ENCODE measurements at regions not wholly inside any gene's neighbourhood (a gene's known extent, or its start where the extent isn't known, plus 50 kb on each side); places are given as distances from the start of the nearest gene placed in this dataset.

DNA sequence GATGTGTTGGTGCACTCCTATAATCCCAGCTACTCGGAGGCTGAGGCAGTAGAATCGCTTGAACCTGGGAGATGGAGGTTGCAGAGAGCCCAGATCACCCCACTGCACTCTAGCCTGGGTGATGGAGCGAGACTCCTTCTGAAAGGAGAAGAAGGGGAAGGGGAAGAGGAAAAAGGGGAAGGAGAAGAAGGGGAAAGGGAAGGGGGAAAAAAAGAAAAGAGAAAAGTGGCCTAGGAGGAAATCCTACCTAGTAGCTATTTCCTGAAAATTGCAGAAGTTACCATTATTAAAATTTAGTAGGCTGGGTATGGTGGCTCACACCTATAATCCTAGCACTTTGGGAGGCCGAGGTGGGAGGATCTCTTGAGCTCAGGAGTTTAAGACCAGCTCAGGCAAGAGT, 67.4 kb downstream of the ARRDC3 start:
- no peak overlapping the region for H2BK120ac ChIP-seq (ENCODE audit: low read depth, low read length)
- H3K4me3 ChIP-seq (ENCODE audit: low read length in 2 of 2) = no peak overlapping the region
- no peak overlapping the region for H2BK15ac ChIP-seq (ENCODE audit: low read length)
- H3K27me3 ChIP-seq (ENCODE audit: control insufficient read depth in 3 of 3, insufficient read depth in 3 of 3, low read depth in 1 of 3, low read length in 3 of 3) = no peaks in the 10 kb centered on the region
- no peak overlapping the region for H3K4me2 ChIP-seq (ENCODE audit: insufficient read depth, low read length, poor library complexity, severe bottlenecking)
- H3K9ac ChIP-seq (ENCODE audit: low read depth, low read length, poor library complexity) = no peak overlapping the region
- no peak for DNase-seq (ENCODE audit: low spot score)
- H2BK12ac ChIP-seq (ENCODE audit: low read length) = no peak overlapping the region
- no CpG with 5 or more reads among the region's 4 CpGs for WGBS, 2 donors (ENCODE audit: extremely low coverage in 2 of 2, insufficient read length in 2 of 2, insufficient replicate concordance in 1 of 2)
- peaks cover 4 to 17% of the 10 kb centered on the region in 2 donors for H3K4me1 ChIP-seq (ENCODE audit: control insufficient read depth in 2 of 2, insufficient read depth in 1 of 2, low read depth in 1 of 2, low read length in 2 of 2)
- H2AK5ac ChIP-seq (ENCODE audit: low read depth, low read length) = no peak overlapping the region
- H3K23ac ChIP-seq (ENCODE audit: low read depth, low read length, poor library complexity) = no peak overlapping the region
- H4K8ac ChIP-seq (ENCODE audit: low read depth, low read length) = no peak overlapping the region
- H3K18ac ChIP-seq (ENCODE audit: low read length) = no peak overlapping the region
- no peak overlapping the region for H2BK5ac ChIP-seq (ENCODE audit: low read length)
- H2AFZ ChIP-seq (ENCODE audit: low read length) = no peak overlapping the region
- H3K79me1 ChIP-seq (ENCODE audit: low read depth, low read length) = no peaks in the 10 kb centered on the region
- no peak overlapping the region for H3K27ac ChIP-seq (replicated peaks; ENCODE audit: low read length)
- H3K4ac ChIP-seq (ENCODE audit: low read length) = no peak overlapping the region
- no peaks in the 10 kb centered on the region for H3K9me3 ChIP-seq (replicated peaks in 1 of 2; ENCODE audit: control insufficient read depth in 2 of 2, insufficient read depth in 1 of 2, low read depth in 1 of 2, low read length in 2 of 2)
- H3K14ac ChIP-seq (ENCODE audit: low read length) = no peak overlapping the region
- H3K36me3 ChIP-seq (replicated peaks in 1 of 2; ENCODE audit: control insufficient read depth in 2 of 2, insufficient read depth in 2 of 2, low read length in 2 of 2) = no peaks in the 10 kb centered on the region
- no peak overlapping the region for H4K91ac ChIP-seq (ENCODE audit: low read depth, low read length, poor library complexity)

DNA sequence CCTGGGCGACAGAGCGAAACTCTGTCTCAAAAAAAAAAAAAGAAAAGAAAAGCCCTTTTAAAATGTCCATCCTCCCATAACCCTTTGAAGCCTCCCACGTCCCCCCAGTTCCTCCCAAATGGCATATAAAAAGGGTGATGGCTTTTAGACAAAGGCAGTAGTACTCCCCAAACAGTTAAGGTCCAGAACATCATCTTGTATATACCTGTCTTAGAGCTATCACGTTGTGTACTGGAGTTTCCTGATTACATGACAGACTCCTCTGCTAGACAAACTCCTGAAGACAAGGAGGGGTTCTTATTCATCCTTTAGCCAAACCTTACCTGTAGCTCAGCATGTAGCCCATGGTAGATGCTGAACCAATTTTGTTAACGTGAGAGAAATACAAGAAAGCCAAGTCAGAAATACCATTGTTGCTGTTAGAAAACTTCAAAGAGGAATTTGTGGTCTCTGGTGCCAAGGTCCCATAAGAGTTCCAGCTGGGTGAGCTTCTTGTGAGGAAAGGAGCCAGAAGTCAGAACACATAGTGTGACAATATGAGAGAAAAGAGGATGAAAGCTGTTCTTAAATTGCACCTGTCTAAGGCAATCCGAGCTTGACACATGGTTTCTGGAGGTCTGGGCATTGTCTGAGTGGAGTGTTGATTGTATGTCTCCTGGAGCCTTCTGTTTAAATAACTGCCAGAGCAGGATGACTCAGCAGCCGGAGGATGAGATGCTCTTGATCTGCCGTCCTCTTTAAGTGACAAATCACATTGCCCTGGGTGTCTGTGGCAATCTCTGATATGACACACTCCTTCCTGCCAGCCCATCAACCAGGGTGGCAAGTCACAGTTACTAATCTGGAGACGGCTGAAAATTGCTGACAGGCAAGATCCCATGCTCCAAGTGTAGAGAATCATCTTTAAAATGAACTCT, 69.1 kb downstream of the ARRDC3 start:
- no peaks in the 10 kb centered on the region for H3K9me3 ChIP-seq (replicated peaks in 1 of 2; ENCODE audit: control insufficient read depth in 2 of 2, insufficient read depth in 1 of 2, low read depth in 1 of 2, low read length in 2 of 2)
- DNase-seq (ENCODE audit: low spot score) = no peak
- no peak overlapping the region for H3K14ac ChIP-seq (ENCODE audit: low read length)
- H3K36me3 ChIP-seq (replicated peaks in 1 of 2; ENCODE audit: control insufficient read depth in 2 of 2, insufficient read depth in 2 of 2, low read length in 2 of 2) = no peaks in the 10 kb centered on the region
- H2AFZ ChIP-seq (ENCODE audit: low read length) = no peak overlapping the region
- H3K18ac ChIP-seq (ENCODE audit: low read length) = no peak overlapping the region
- H3K27ac ChIP-seq (replicated peaks; ENCODE audit: low read length) = no peak overlapping the region
- no peak overlapping the region for H2BK15ac ChIP-seq (ENCODE audit: low read length)
- no peak overlapping the region for H2BK120ac ChIP-seq (ENCODE audit: low read depth, low read length)
- H3K9ac ChIP-seq (ENCODE audit: low read depth, low read length, poor library complexity) = no peak overlapping the region
- H3K4ac ChIP-seq (ENCODE audit: low read length) = no peak overlapping the region
- no CpG with 5 or more reads among the region's 9 CpGs for WGBS, 2 donors (ENCODE audit: extremely low coverage in 2 of 2, insufficient read length in 2 of 2, insufficient replicate concordance in 1 of 2)
- H3K27me3 ChIP-seq (ENCODE audit: control insufficient read depth in 3 of 3, insufficient read depth in 3 of 3, low read depth in 1 of 3, low read length in 3 of 3) = no peaks in the 10 kb centered on the region
- no peak overlapping the region for H4K8ac ChIP-seq (ENCODE audit: low read depth, low read length)
- no peak overlapping the region for H3K4me3 ChIP-seq (ENCODE audit: low read length in 2 of 2)
- H3K23ac ChIP-seq (ENCODE audit: low read depth, low read length, poor library complexity) = no peak overlapping the region
- no peak overlapping the region for H2AK5ac ChIP-seq (ENCODE audit: low read depth, low read length)
- H2BK12ac ChIP-seq (ENCODE audit: low read length) = no peak overlapping the region
- no peak overlapping the region for H4K91ac ChIP-seq (ENCODE audit: low read depth, low read length, poor library complexity)
- H2BK5ac ChIP-seq (ENCODE audit: low read length) = no peak overlapping the region
- H3K4me1 ChIP-seq (ENCODE audit: control insufficient read depth in 2 of 2, insufficient read depth in 1 of 2, low read depth in 1 of 2, low read length in 2 of 2) = peaks cover 4 to 17% of the 10 kb centered on the region in 2 donors
- no peaks in the 10 kb centered on the region for H3K79me1 ChIP-seq (ENCODE audit: low read depth, low read length)
- H3K4me2 ChIP-seq (ENCODE audit: insufficient read depth, low read length, poor library complexity, severe bottlenecking) = no peak overlapping the region

DNA sequence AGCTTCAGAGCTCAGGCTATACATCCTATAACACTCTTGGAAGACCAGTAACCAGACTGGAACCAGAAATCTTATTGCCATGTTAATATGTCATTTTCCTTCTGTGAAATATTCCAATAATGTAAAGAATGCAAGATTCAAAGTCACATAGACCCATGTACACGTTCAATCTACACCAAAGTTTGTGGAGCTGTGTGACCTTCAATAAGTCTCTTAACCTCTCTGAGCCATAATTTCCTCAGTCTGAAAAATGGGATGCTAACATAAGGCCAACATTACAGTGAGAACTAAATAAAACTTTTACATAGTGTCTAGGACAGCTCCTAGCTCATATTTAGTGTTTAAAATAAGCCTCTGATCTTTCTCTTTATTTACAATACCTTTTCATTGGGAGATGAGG, 70.4 kb downstream of the ARRDC3 start:
- no peaks in the 10 kb centered on the region for H3K36me3 ChIP-seq (replicated peaks in 1 of 2; ENCODE audit: control insufficient read depth in 2 of 2, insufficient read depth in 2 of 2, low read length in 2 of 2)
- no peak overlapping the region for H3K4me2 ChIP-seq (ENCODE audit: insufficient read depth, low read length, poor library complexity, severe bottlenecking)
- no peak overlapping the region for H2BK15ac ChIP-seq (ENCODE audit: low read length)
- H3K18ac ChIP-seq (ENCODE audit: low read length) = no peak overlapping the region
- no peak for DNase-seq (ENCODE audit: low spot score)
- H2AK5ac ChIP-seq (ENCODE audit: low read depth, low read length) = no peak overlapping the region
- WGBS, 2 donors (ENCODE audit: extremely low coverage in 2 of 2, insufficient read length in 2 of 2, insufficient replicate concordance in 1 of 2) = no CpG with 5 or more reads among the region's 1 CpG
- H2AFZ ChIP-seq (ENCODE audit: low read length) = no peak overlapping the region
- H3K14ac ChIP-seq (ENCODE audit: low read length) = no peak overlapping the region
- no peak overlapping the region for H3K23ac ChIP-seq (ENCODE audit: low read depth, low read length, poor library complexity)
- H3K79me1 ChIP-seq (ENCODE audit: low read depth, low read length) = no peaks in the 10 kb centered on the region
- no peak overlapping the region for H2BK12ac ChIP-seq (ENCODE audit: low read length)
- H3K9ac ChIP-seq (ENCODE audit: low read depth, low read length, poor library complexity) = no peak overlapping the region
- H3K4me3 ChIP-seq (ENCODE audit: low read length in 2 of 2) = no peak overlapping the region
- H3K27me3 ChIP-seq (ENCODE audit: control insufficient read depth in 3 of 3, insufficient read depth in 3 of 3, low read depth in 1 of 3, low read length in 3 of 3) = no peaks in the 10 kb centered on the region
- no peak overlapping the region for H3K27ac ChIP-seq (replicated peaks; ENCODE audit: low read length)
- H2BK5ac ChIP-seq (ENCODE audit: low read length) = no peak overlapping the region
- H2BK120ac ChIP-seq (ENCODE audit: low read depth, low read length) = no peak overlapping the region
- no peak overlapping the region for H4K8ac ChIP-seq (ENCODE audit: low read depth, low read length)
- H3K4me1 ChIP-seq (ENCODE audit: control insufficient read depth in 2 of 2, insufficient read depth in 1 of 2, low read depth in 1 of 2, low read length in 2 of 2) = peaks cover 4 to 17% of the 10 kb centered on the region in 2 donors
- no peaks in the 10 kb centered on the region for H3K9me3 ChIP-seq (replicated peaks in 1 of 2; ENCODE audit: control insufficient read depth in 2 of 2, insufficient read depth in 1 of 2, low read depth in 1 of 2, low read length in 2 of 2)
- no peak overlapping the region for H4K91ac ChIP-seq (ENCODE audit: low read depth, low read length, poor library complexity)
- H3K4ac ChIP-seq (ENCODE audit: low read length) = no peak overlapping the region

DNA sequence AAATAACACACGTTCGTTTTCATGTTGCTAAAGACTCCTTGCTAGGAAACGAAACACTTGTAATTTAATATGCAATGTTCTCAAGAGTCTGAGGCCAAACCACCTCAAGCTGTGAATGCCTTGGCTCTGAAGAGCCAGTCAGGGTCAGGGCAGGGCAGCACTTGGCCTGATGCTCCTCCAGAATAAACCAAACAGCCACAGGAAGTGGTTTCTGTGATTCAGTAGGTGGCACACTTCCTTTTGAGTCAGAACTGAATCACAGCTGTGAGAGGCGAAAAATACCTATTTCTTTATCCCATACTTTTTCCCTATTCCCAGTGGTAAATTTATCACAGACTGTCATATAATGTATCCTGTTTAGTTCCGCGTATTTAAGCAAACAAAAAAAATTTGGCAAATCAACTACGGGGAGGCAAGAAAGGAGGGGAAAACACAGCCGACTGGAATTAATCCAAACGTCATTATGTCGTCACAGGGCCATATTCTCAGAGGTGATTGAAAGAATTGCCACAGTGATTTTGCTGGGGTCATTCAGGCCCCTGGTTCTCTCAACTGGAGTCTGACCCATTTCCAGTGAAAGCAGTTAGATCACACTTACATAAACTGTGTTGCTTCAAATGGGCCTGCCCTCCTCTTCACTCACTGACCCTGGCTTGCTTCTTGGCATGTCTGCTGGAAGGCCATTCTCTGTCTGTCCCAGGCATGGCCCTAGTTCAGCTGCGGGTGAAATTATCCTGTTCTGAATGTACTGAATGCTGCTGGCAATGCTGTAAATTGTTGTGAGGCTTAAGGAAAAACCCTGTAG, 71.2 kb downstream of the ARRDC3 start:
- Histone ChIP-seq H3K4me3 (ENCODE audit: low read length in 2 of 2) (peak overlapping the region in 1 of 2 donors; percentile 5), H2BK5ac (ENCODE audit: low read length) (no peak overlapping the region), H2BK120ac (ENCODE audit: low read depth, low read length) (no peak overlapping the region), H3K14ac (ENCODE audit: low read length) (no peak overlapping the region), H3K27ac (replicated peaks; ENCODE audit: low read length) (no peak overlapping the region), H4K8ac (ENCODE audit: low read depth, low read length) (no peak overlapping the region), H2BK12ac (ENCODE audit: low read length) (no peak overlapping the region), H3K4me1 (ENCODE audit: control insufficient read depth in 2 of 2, insufficient read depth in 1 of 2, low read depth in 1 of 2, low read length in 2 of 2) (peaks cover 4 to 17% of the 10 kb centered on the region in 2 donors), H3K9ac (ENCODE audit: low read depth, low read length, poor library complexity) (no peak overlapping the region), H3K4ac (ENCODE audit: low read length) (no peak overlapping the region), H3K4me2 (ENCODE audit: insufficient read depth, low read length, poor library complexity, severe bottlenecking) (no peak overlapping the region), H3K9me3 (replicated peaks in 1 of 2; ENCODE audit: control insufficient read depth in 2 of 2, insufficient read depth in 1 of 2, low read depth in 1 of 2, low read length in 2 of 2) (no peaks in the 10 kb centered on the region), H2AFZ (ENCODE audit: low read length) (peak overlapping the region; percentile 71), H4K91ac (ENCODE audit: low read depth, low read length, poor library complexity) (no peak overlapping the region), H3K27me3 (ENCODE audit: control insufficient read depth in 3 of 3, insufficient read depth in 3 of 3, low read depth in 1 of 3, low read length in 3 of 3) (no peaks in the 10 kb centered on the region), H2AK5ac (ENCODE audit: low read depth, low read length) (no peak overlapping the region), H3K79me1 (ENCODE audit: low read depth, low read length) (no peaks in the 10 kb centered on the region), H3K36me3 (replicated peaks in 1 of 2; ENCODE audit: control insufficient read depth in 2 of 2, insufficient read depth in 2 of 2, low read length in 2 of 2) (no peaks in the 10 kb centered on the region), H2BK15ac (ENCODE audit: low read length) (no peak overlapping the region), H3K18ac (ENCODE audit: low read length) (no peak overlapping the region), H3K23ac (ENCODE audit: low read depth, low read length, poor library complexity) (no peak overlapping the region)
- DNase-seq (ENCODE audit: low spot score) = no peak
- no CpG with 5 or more reads among the region's 11 CpGs for WGBS, 2 donors (ENCODE audit: extremely low coverage in 2 of 2, insufficient read length in 2 of 2, insufficient replicate concordance in 1 of 2)
